Nucleus accumbens (tissue), 56 donors: ENCODE measurements at regions not wholly inside any gene's neighbourhood (a gene's known extent, or its start where the extent isn't known, plus 50 kb on each side); places are given as distances from the start of the nearest gene placed in this dataset.
A peak's percentile ranks its signal among the peaks of the same experiment; 100 is the strongest.
"Not testable (repeated sequence)": the region's sequence is repeated elsewhere in the genome, so short reads cannot be mapped to it uniquely, and the experiment has no call there.

Experiments
- DNase-seq, 56 donors: peaks; one replicate each; lab custom pipeline; 2025; lab: John Stamatoyannopoulos, UW

GRCh38 chr18:22560275-22560610, 142.5 kb upstream of the CTAGE1 start:
- DNase-seq = no peak

DNA sequence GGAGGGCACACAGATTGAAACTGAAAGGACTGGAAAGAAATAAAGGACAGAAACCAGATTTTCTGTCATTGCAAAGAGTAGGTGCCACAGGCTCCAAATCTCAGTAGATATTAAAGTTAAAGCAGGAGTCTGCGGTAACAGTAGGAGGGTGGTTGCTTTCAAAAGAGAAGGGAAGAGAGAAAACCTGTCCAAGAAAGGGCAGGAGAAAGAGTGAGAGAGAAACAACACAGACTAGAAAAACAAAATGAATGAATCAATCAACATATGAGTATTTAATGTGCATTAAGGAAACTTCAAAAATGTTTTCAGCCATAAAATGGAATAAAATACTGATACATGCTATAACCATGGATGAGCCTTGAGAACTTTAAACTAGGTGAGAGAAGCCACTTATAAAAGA, 143.1 kb upstream of the CTAGE1 start:
- no peak for DNase-seq

GRCh38 chr18:22563164-22563583, 145.5 kb upstream of the CTAGE1 start:
- peak in 3 of 56 donors; percentile 0 to 5 (median 3) for DNase-seq

DNA sequence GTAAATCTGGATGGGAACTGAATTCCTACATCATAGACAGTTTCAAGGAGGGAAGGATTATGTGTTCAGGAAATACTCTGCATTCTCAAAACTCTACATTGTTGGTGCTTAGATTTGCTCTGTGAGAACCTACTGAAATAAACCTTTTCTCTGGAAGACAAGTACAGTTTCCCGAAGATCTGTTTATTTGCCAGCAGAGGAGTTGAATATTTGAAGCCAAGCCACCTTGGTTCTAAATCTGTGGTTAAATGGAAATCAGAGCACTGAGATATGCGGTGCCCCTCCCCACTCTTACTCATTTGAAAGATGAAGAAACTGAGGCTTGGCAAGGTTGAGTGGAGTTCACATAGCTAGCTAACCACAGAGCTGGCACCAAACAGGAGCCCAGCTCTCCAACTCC, 146.3 kb upstream of the CTAGE1 start:
- no peak for DNase-seq

DNA sequence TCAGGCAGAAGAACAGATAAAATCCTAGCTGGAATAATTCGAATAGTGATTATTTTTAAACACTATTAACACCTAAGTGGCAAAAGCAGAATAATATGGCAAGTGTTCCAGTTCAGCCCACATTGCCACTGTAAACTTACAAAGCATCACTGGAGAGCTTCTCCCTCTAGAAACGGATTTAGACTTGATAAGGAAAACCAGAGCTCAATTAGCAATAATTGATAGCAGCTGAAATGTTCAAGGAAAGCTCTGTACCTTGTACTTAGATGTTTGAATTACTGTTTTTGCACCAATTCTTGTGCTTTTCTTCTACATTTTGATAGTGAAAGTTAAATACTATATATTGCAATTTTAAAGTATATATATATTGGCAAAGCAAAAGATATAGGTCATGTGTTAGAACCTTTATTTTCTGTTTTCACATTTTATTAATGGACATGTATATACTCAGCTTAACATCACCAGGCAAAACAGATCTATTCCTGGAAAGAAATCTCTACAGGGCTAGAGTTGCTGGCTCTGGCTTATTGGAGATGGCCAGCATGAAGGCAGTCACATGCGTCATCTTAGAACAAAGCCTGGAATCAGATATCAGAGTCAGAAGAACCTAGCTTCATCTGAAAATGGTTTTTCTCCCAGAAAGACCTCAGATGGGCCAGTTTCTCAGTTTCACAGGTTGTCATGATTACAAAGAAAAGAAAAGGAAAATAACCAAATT, 149.1 kb upstream of the CTAGE1 start:
- DNase-seq = no peak

DNA sequence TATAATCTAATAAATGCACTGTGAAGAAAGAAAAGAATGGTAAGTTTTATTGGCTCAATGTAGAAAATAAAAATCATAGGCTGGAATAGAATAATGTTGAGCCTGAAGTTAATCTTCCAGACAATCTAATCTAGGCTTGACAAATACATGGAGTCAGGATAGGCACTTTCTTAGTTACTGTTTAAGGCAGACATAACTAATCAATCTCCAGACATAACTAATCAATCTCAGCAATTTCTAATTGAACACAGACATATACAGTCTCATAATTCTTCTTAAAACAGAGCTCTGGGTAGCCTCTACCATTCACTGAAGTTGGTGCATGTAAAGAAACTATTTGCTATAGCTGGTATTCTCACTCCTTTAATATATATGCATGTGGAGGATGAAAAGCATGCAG, 150.1 kb upstream of the CTAGE1 start:
- no peak for DNase-seq

DNA sequence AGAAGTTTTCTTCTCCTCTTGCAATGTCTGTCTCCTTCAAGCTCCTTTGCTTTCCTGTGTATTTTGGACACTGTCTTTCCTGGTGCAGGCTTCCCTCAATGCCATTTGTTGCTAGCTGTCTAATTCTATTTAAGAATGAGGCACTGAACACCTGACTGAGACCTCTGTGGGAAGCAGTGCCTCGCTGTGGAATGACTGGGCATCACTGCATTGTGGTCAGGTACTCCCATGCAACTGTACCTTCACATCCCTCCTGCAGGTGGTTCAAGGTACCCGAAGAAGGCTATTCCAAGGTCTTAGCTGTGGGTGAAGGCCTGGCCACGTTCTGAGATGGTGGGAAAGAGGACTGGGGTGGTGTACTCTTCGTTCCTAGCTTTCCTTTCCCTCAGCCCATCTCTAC, 152.8 kb upstream of the CTAGE1 start:
- no peak for DNase-seq

GRCh38 chr18:22572341-22572740, 154.6 kb upstream of the CTAGE1 start:
- DNase-seq = no peak

DNA sequence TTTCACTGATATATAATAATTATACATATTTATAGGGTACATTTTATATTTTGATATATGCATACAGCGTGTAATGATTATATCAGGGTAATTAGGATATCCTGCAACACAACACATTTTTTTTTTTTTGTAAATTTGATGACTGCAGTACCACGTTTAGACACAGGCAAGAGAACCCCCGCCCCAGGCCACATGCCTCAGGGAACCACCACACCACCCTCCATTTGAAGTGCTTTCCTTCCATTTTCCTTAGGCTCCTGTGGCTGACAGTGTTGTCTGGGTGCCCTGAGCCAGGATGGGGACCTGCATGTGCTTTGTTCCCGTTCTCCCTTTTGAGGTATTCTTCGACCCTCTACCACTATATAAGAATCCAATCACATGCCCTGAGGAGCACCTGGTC, 161.6 kb upstream of the CTAGE1 start:
- DNase-seq = no peak

DNA sequence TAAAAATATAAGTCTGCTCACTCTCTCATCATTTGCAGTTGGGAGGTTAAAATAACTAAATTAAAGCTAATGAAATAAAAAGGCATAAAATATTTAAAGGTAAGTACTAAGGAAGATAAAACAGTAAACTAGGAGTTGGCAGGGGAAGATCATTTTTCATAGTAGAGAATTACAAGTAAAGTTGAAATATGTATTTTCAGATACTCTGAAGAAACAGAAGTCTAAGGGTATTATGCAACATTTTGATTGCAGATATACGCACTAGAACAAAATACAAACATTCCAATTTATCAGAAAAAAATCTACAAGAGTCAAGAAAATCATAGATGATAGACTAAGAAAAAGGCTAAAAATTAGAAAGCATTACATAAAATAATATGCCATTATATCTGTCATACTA, 167.6 kb upstream of the CTAGE1 start:
- DNase-seq = no peak

DNA sequence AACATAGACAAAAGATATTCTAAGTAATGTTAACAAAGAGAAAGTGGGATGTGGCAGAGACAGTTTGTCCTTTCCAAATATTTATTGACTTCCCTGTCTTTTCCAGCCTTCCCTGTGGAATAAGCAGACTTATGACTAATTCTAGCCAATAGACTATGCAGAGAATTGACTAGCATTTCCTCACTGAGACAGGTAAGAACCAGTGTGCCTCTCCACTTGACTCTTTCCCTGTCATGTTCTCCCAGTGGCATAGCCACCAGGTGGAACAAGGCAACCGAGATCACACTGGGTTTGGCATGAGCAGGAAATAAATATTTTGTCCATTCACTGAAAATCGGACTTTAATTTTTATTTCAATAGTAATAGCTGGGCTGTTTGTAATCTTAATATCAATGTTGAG, 168.1 kb upstream of the CTAGE1 start:
- DNase-seq = no peak

DNA sequence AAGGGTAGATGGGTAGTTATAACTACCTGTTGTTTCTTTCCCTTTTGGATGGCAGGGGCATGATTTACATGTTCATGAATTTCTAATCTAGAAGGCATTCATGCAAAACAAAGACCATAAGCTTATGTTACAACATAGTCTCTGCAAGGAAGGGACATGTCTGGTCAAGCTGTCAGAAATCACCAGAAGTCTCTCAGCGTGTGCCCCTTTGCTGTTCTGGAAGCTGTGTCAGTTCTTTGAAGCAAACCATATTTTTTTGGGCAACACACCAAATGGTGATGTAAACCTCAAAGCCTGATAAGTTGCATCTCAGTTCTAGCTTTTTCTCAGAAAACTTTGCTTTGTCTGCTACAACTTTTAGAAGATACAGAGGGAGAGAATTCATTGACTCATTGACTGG, 173.5 kb upstream of the CTAGE1 start:
- no peak for DNase-seq

DNA sequence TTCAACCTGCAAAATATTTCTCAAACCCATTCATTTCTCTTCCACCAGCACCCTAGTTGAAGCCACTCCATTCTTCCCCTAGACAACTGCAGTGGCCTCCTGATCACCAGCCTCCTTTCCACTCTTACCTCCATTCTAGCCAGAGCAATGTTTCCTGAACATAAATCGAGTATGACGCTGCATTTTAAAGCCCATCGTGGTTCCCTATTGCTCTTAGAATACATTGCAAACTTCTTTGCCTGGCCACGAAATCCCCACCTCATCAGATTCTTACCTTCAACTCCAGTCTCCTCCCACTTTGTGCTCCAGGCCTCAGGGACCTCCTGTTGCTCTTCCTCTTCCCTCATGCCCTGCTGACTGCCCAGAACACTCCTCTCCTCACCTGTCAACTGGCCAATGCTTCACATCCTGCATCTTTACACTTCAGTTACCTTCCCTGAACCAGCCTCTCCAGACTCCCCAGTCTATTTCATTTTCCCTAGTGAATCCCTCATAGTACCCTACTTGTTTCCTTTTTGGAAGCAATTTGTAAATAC, 176.5 kb upstream of the CTAGE1 start:
- no peak for DNase-seq

- no peak for DNase-seq
Observed at GRCh38 chr18:22601481-22601880, 183.8 kb upstream of the CTAGE1 start.

DNA sequence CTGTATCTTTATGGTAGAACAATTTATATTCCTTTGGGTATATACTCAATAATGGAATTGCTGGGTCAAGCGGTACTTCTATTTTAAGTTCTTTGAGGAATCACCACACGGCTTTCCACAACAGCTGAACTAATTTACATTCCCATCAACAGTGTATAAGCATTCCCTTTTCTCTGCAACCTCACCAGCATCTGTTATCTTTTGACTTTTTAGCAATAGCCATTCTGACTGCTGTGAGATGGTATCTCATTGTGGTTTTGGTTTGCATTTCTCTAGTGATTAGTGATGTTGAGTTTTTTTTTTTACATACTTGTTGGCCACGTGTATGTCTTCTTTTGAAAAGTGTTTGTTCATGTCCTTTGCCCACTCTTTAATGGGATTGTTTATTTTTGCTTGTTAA, 184.7 kb upstream of the CTAGE1 start:
- not testable (repeated sequence) for DNase-seq

DNA sequence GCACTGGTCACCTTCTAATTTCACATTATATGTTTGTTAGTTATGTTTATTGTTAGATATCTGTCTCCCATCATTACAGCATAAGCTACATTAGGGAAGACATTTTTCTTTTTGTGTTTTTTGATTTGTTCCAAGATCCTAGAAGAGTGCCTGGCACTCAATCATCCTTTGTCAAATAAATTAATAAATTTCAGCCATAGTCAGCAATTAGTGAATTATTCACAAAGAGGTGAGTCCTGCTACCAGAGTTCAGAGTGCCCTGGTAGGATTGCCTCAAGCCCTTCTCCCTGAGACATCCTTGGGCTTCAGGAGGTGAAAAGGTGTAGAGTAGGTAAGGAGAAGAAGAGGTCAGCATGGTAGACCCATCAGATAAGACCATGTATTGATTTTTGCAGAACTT, 186.2 kb upstream of the CTAGE1 start:
- no peak for DNase-seq

GRCh38 chr18:22604390-22604985, 186.8 kb upstream of the CTAGE1 start:
- no peak for DNase-seq

DNA sequence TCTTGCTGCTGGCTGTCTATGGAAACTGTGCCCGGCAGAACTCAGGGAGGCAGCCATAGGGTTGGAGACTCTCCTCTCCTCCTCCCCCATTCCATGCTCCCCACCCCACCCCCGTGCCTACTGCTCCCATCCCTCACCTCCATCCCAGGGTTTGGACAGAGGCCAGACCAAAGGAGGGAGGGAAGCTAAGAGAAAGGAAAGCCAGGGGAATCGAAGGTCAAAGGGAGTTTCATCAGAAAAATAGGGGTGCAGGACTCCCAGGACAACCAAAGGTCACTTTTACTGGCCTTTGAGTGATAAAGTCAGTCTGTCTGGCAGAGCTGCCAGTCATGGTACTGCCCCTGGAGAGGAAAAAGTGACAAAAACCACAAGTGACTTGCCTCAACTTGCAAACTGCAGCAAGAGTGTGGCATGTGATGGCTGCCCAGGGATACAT, 187.3 kb upstream of the CTAGE1 start:
- no peak for DNase-seq

GRCh38 chr18:22605736-22606135, 188.0 kb upstream of the CTAGE1 start:
- DNase-seq = no peak

DNA sequence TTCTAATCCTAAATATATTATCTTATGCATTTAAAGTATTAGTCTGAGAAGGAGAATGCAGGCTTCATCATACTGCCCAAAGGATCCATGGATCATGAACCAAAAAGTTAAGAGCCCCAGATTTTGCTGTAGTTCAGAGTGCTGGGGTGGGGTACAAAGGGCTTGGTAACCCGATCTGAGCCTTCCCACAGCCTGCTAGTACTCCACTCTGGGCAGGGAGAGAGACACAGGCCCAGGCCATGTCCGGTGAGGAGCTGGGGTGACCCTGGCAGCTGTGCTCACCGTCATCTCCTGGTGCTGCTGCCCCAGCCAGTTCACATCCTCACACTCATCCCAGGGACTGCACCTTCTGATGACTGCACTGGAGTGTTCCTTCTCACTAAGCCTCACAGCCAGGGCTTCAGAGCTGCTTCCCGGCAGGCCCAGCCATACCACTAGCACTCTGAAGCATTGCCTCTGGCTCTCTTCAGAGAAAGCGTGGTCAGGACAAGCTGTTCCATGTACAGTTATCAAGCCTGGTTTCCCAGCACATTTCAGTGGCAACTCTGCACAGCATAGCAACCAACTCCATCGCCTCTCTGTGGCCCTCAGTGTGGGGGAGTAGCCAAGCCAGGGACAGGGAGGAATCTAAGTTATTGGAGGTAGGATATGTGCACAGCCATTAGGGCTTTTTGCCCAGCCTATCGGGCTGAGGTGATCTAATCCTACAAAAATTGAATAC, 189.0 kb upstream of the CTAGE1 start:
- DNase-seq = no peak

- no peak for DNase-seq
Observed at GRCh38 chr18:22607284-22607635, 189.5 kb upstream of the CTAGE1 start.

DNA sequence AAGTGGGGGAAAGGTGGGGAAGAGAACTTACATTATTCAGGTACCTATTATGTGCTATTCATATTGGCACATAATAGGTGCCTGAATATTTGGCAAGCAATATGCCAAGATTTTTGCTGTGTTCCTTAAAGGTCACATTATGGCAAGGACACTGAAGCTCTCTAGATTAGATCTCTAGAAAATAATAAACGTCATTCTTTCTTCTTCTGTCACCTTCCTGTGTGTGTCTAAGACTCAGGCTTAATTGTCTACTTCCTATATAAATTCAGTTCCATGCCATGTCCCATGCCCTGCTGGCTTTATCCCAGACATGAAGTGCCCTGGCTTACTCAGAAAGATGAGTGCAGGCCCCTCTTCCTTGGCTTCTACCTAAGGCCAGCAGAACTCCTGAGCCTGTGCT, 191.1 kb upstream of the CTAGE1 start:
- DNase-seq = no peak
